Mesothelial cell of epicardium (in vitro differentiated cells): ENCODE measurements at regions not wholly inside any gene's neighbourhood (a gene's known extent, or its start where the extent isn't known, plus 50 kb on each side); places are given as distances from the start of the nearest gene placed in this dataset.

ENCODE experiments used
- DNase-seq, 2 experiments: peaks; one replicate each; pipeline ENCODE4 v3.0.0; 2021; ENCODE audit warnings: low spot score in 2 of 2; ENCODE audit not compliant: unreplicated experiment in 2 of 2
- H3K27ac Mint-ChIP-seq: 2 replicates; pipeline ENCODE4 v1.8.0; 2021; ENCODE audit warnings: mixed read lengths
- H3K27me3 Mint-ChIP-seq: 2 replicates; pipeline ENCODE4 v1.8.0; 2021; ENCODE audit warnings: low read depth, mixed read lengths
- H3K36me3 Mint-ChIP-seq: 2 replicates; pipeline ENCODE4 v1.8.0; 2021; ENCODE audit warnings: mixed read lengths
- H3K4me1 Mint-ChIP-seq: 2 replicates; pipeline ENCODE4 v1.8.0; 2021; ENCODE audit warnings: mixed read lengths
- H3K4me3 Mint-ChIP-seq: 2 replicates; pipeline ENCODE4 v1.8.0; 2021; ENCODE audit warnings: mild to moderate bottlenecking, moderate library complexity, mixed read lengths
- H3K9me3 Mint-ChIP-seq: 2 replicates; pipeline ENCODE4 v1.8.0; 2021; ENCODE audit warnings: mixed read lengths
- TF ChIP-seq, protein P1 (sequence below): fragments of 200-600 bp; sonication (generic); IDR thresholded peaks from one replicate; pipeline ENCODE4 v1.5.0; 2021; ENCODE audit warnings: antibody characterized with exemption; ENCODE audit not compliant: unreplicated experiment

GRCh38 chr6:33521489-33522091 lies 58.5 kb downstream of the BAK1 start:
- no peak overlapping the region for H3K27ac Mint-ChIP-seq
- H3K4me3 Mint-ChIP-seq = no peak overlapping the region
- no peak for DNase-seq
- no peaks in the 10 kb centered on the region for H3K9me3 Mint-ChIP-seq
- H3K36me3 Mint-ChIP-seq = no peaks in the 10 kb centered on the region
- no peaks in the 10 kb centered on the region for H3K4me1 Mint-ChIP-seq
- TF ChIP-seq, protein P1, sequence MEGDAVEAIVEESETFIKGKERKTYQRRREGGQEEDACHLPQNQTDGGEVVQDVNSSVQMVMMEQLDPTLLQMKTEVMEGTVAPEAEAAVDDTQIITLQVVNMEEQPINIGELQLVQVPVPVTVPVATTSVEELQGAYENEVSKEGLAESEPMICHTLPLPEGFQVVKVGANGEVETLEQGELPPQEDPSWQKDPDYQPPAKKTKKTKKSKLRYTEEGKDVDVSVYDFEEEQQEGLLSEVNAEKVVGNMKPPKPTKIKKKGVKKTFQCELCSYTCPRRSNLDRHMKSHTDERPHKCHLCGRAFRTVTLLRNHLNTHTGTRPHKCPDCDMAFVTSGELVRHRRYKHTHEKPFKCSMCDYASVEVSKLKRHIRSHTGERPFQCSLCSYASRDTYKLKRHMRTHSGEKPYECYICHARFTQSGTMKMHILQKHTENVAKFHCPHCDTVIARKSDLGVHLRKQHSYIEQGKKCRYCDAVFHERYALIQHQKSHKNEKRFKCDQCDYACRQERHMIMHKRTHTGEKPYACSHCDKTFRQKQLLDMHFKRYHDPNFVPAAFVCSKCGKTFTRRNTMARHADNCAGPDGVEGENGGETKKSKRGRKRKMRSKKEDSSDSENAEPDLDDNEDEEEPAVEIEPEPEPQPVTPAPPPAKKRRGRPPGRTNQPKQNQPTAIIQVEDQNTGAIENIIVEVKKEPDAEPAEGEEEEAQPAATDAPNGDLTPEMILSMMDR = no peak
- peaks cover 3% of the 10 kb centered on the region for H3K27me3 Mint-ChIP-seq
